Body of pancreas (tissue), 4 donors: ENCODE measurements at regions not wholly inside any gene's neighbourhood (a gene's known extent, or its start where the extent isn't known, plus 50 kb on each side); places are given as distances from the start of the nearest gene placed in this dataset.

Source experiments
- CTCF ChIP-seq, 7 experiments: fragments of 450-650 bp in 4 of 7; fragments of 200-600 bp in 3 of 7; sonication (generic) in 3 of 7; IDR thresholded peaks; one replicate each; pipeline ENCODE4 v1.5.1; 2016 to 2019; ENCODE audit warnings: antibody characterized with exemption in 7 of 7
- POLR2A ChIP-seq, 3 donors: fragments of 450-650 bp; IDR thresholded peaks; one replicate each; pipeline ENCODE4 v1.6.1; 2016; ENCODE audit warnings: antibody characterized with exemption in 3 of 3, mild to moderate bottlenecking in 2 of 3

- no peak for TF ChIP-seq CTCF (IDR thresholded peaks at IDR 0.05)
- TF ChIP-seq POLR2A (IDR thresholded peaks at IDR 0.05) = no peak
These were observed 639.1 kb downstream of the TBC1D22A start for GRCh38 chr22:47401592-47401898.
